Neural cell (in vitro differentiated cells): ENCODE measurements at regions not wholly inside any gene's neighbourhood (a gene's known extent, or its start where the extent isn't known, plus 50 kb on each side); places are given as distances from the start of the nearest gene placed in this dataset.
A peak's percentile ranks its signal among the peaks of the same experiment; 100 is the strongest.

ENCODE experiments used
- H2AFZ ChIP-seq: fragments of 200-600, 300-800 bp; sonication (generic), shearing (Covaris generic); 2 replicates; pipeline ENCODE4 v1.6.0; 2014; ENCODE audit warnings: low read depth, mild to moderate bottlenecking, antibody characterized with exemption, low read length, moderate library complexity
- H3F3A ChIP-seq: fragments of 200-600 bp; shearing (Covaris generic); 2 replicates; pipeline ENCODE4 v1.6.1; 2016; ENCODE audit warnings: mild to moderate bottlenecking, moderate library complexity, mixed read lengths, antibody characterized with exemption, low read length; ENCODE audit not compliant: insufficient read depth, poor library complexity, severe bottlenecking
- H3K27ac ChIP-seq: fragments of 200-600, 300-800 bp; sonication (generic), shearing (Covaris generic); 2 replicates; pipeline ENCODE4 v1.5.1; 2014; ENCODE audit warnings: mild to moderate bottlenecking, low read length, moderate library complexity
- H3K27me3 ChIP-seq: fragments of 300-800, 200-600 bp; sonication (generic), shearing (Covaris generic); 2 replicates; pipeline ENCODE4 v1.6.0; 2014; ENCODE audit warnings: mild to moderate bottlenecking, low read depth, low read length, moderate library complexity; ENCODE audit not compliant: insufficient read depth
- H3K36me3 ChIP-seq: fragments of 300-800, 200-600 bp; sonication (generic), shearing (Covaris generic); 2 replicates; pipeline ENCODE4 v1.5.1; 2014; ENCODE audit warnings: mild to moderate bottlenecking, antibody characterized with exemption, low read length, moderate library complexity; ENCODE audit not compliant: insufficient read depth
- H3K4me2 ChIP-seq: fragments of 300-800, 200-600 bp; sonication (generic), shearing (Covaris generic); 2 replicates; pipeline ENCODE4 v1.6.0; 2014; ENCODE audit warnings: mild to moderate bottlenecking, low read length
- H3K4me3 ChIP-seq: fragments of 300-800, 200-600 bp; sonication (generic), shearing (Covaris generic); 2 replicates; pipeline ENCODE4 v1.5.1; 2014; ENCODE audit warnings: mild to moderate bottlenecking, low read length, moderate library complexity
- H3K79me2 ChIP-seq: fragments of 200-600 bp; shearing (Covaris generic); replicated peaks from 2 replicates; pipeline ENCODE4 v1.6.0; 2014; ENCODE audit warnings: mild to moderate bottlenecking, low read length, moderate library complexity; ENCODE audit not compliant: insufficient read depth
- H3K9ac ChIP-seq: fragments of 300-800, 200-600 bp; sonication (generic), shearing (Covaris generic); 2 replicates; pipeline ENCODE4 v1.6.1; 2016; ENCODE audit warnings: mild to moderate bottlenecking, low read length, mixed read lengths
- H3K9me2 ChIP-seq: fragments of 200-600 bp; shearing (Covaris generic); 2 replicates; pipeline ENCODE4 v1.6.1; 2016; ENCODE audit warnings: mild to moderate bottlenecking, low read length, mixed read lengths; ENCODE audit not compliant: insufficient read depth
- H3K9me3 ChIP-seq: fragments of 200-600, 300-800 bp; sonication (generic), shearing (Covaris generic); 2 replicates; pipeline ENCODE4 v1.6.1; 2016; ENCODE audit warnings: mild to moderate bottlenecking, mixed run types, low read length, moderate library complexity, mixed read lengths
- H4K20me1 ChIP-seq: fragments of 200-600 bp; shearing (Covaris generic); 2 replicates; pipeline ENCODE4 v1.6.1; 2016; ENCODE audit warnings: mild to moderate bottlenecking, mixed run types; ENCODE audit not compliant: insufficient read depth
- EP300 ChIP-seq: fragments of 450-650 bp; conservative IDR thresholded peaks from 2 replicates; pipeline ENCODE4 v1.6.1; 2014; ENCODE audit warnings: antibody characterized with exemption, mild to moderate bottlenecking, moderate library complexity; ENCODE audit not compliant: poor library complexity, severe bottlenecking
- EZH2 ChIP-seq: fragments of 200-600, 300-800 bp; shearing (Covaris generic), sonication (generic); IDR thresholded peaks from 2 replicates; pipeline ENCODE4 v1.6.1; 2014; ENCODE audit warnings: antibody characterized with exemption, low read length, borderline replicate concordance, mild to moderate bottlenecking; ENCODE audit not compliant: insufficient read depth, poor library complexity, severe bottlenecking
- MXI1 ChIP-seq: fragments of 450-650 bp; conservative IDR thresholded peaks from 2 replicates; pipeline ENCODE4 v1.6.1; 2014; ENCODE audit warnings: antibody characterized with exemption, mild to moderate bottlenecking; ENCODE audit not compliant: poor library complexity, severe bottlenecking
- POLR2AphosphoS5 ChIP-seq: IDR thresholded peaks from 2 replicates; pipeline ENCODE4 v1.6.1; 2012
- RAD21 ChIP-seq: fragments of 450-650 bp; conservative IDR thresholded peaks from 2 replicates; pipeline ENCODE4 v1.6.1; 2014; ENCODE audit warnings: antibody characterized with exemption, mild to moderate bottlenecking, moderate library complexity
- REST ChIP-seq: IDR thresholded peaks from 2 replicates; pipeline ENCODE4 v1.6.1; 2012; ENCODE audit warnings: borderline replicate concordance
- SMC3 ChIP-seq: fragments of 450-650 bp; conservative IDR thresholded peaks from 2 replicates; pipeline ENCODE4 v1.6.1; 2014; ENCODE audit warnings: antibody characterized with exemption, mild to moderate bottlenecking, moderate library complexity; ENCODE audit not compliant: poor library complexity
- TAF1 ChIP-seq: IDR thresholded peaks from 2 replicates; pipeline ENCODE4 v1.6.1; 2012; ENCODE audit warnings: low read depth
- TF ChIP-seq, protein P1 (sequence below): fragments of 450-650 bp; IDR thresholded peaks from 2 replicates; pipeline ENCODE4 v1.5.1; 2014; ENCODE audit warnings: antibody characterized with exemption, mild to moderate bottlenecking, moderate library complexity; ENCODE audit not compliant: poor library complexity, severe bottlenecking

GRCh38 chr6:48024956-48025355 is 86.0 kb downstream of the PTCHD4 start:
- Histone ChIP-seq H3K4me2 (no peak overlapping the region), H3K9ac (no peak overlapping the region), H3K4me3 (no peak overlapping the region), H3K27ac (no peak overlapping the region), H3K27me3 (no peaks in the 10 kb centered on the region), H3K79me2 (no peaks in the 10 kb centered on the region), H2AFZ (no peak overlapping the region), H3F3A (no peaks in the 10 kb centered on the region), H3K9me2 (no peaks in the 10 kb centered on the region), H3K36me3 (no peaks in the 10 kb centered on the region), H4K20me1 (no peaks in the 10 kb centered on the region), H3K9me3 (no peaks in the 10 kb centered on the region)
- no peak for TF ChIP-seq REST
- TF ChIP-seq EP300 = peak; percentile 56
- TF ChIP-seq MXI1 = no peak
- TF ChIP-seq TAF1 = no peak
- no peak for TF ChIP-seq SMC3
- TF ChIP-seq RAD21 = no peak
- TF ChIP-seq, protein P1, sequence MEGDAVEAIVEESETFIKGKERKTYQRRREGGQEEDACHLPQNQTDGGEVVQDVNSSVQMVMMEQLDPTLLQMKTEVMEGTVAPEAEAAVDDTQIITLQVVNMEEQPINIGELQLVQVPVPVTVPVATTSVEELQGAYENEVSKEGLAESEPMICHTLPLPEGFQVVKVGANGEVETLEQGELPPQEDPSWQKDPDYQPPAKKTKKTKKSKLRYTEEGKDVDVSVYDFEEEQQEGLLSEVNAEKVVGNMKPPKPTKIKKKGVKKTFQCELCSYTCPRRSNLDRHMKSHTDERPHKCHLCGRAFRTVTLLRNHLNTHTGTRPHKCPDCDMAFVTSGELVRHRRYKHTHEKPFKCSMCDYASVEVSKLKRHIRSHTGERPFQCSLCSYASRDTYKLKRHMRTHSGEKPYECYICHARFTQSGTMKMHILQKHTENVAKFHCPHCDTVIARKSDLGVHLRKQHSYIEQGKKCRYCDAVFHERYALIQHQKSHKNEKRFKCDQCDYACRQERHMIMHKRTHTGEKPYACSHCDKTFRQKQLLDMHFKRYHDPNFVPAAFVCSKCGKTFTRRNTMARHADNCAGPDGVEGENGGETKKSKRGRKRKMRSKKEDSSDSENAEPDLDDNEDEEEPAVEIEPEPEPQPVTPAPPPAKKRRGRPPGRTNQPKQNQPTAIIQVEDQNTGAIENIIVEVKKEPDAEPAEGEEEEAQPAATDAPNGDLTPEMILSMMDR = no peak
- no peak for TF ChIP-seq EZH2
- TF ChIP-seq POLR2AphosphoS5 = peak; percentile 72

DNA sequence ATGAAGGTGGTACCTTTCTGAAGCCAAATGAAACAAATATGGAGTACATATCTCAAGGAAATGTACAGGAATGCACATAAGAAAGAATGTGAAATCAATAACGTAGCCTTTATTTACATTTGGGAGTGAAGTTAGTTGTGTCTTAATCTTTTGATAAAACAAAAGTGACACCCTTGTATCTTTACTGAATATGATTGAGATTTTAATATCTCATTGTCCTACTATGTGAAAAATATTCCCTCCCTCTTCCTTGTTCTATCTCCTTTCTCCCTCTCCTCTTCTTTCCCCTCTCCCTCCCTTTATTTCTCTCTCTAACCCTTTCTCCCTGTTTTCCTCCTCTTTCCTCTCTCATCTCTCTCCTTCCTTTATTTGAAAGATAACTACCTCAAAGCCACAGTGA is 89.1 kb downstream of the PTCHD4 start:
- no peak overlapping the region for H3K4me3 ChIP-seq
- no peak overlapping the region for H3K4me2 ChIP-seq
- no peaks in the 10 kb centered on the region for H3K9me3 ChIP-seq
- H2AFZ ChIP-seq = no peak overlapping the region
- H3K9ac ChIP-seq = no peak overlapping the region
- TF ChIP-seq MXI1 (no peak), TAF1 (no peak), POLR2AphosphoS5 (no peak), RAD21 (no peak), SMC3 (no peak), REST (no peak), EP300 (no peak), EZH2 (no peak)
- TF ChIP-seq, protein P1 = no peak
- no peaks in the 10 kb centered on the region for H3K9me2 ChIP-seq
- no peaks in the 10 kb centered on the region for H3K27me3 ChIP-seq
- no peaks in the 10 kb centered on the region for H3F3A ChIP-seq
- no peaks in the 10 kb centered on the region for H4K20me1 ChIP-seq
- H3K36me3 ChIP-seq = no peaks in the 10 kb centered on the region
- H3K79me2 ChIP-seq = no peaks in the 10 kb centered on the region
- no peak overlapping the region for H3K27ac ChIP-seq
